ENCODE measurements at regions not wholly inside any gene's neighbourhood (a gene's known extent, or its start where the extent isn't known, plus 50 kb on each side); places are given as distances from the start of the nearest gene placed in this dataset.

- peaks cover under 1 to 7% of the 10 kb centered on the region in 2 experiments; a peak in 2 of 5 replicates for H3K9me3 Mint-ChIP-seq
- Histone ChIP-seq H3K27ac (ENCODE audit: insufficient read length, low read depth, low read length) (no peak overlapping the region), H3K4me2 (ENCODE audit: insufficient read depth, insufficient read length, low read length) (no peak overlapping the region), H2BK120ac (ENCODE audit: low read depth, low read length, poor library complexity, severe bottlenecking) (no peak overlapping the region), H2BK15ac (ENCODE audit: low read depth, low read length) (no peak overlapping the region), H4K5ac (ENCODE audit: insufficient read length, low read depth, low read length) (no peak overlapping the region), H3K79me2 (ENCODE audit: insufficient read depth, low read length) (no peaks in the 10 kb centered on the region), H2BK12ac (ENCODE audit: insufficient read length, low read depth, low read length) (no peak overlapping the region), H3K79me1 (ENCODE audit: insufficient read depth, low read depth, low read length, poor library complexity, severe bottlenecking) (no peaks in the 10 kb centered on the region), H3K9ac (ENCODE audit: extremely low read depth, insufficient read length, low read length) (no peak overlapping the region), H3K23ac (ENCODE audit: insufficient read length, low read depth, low read length) (no peak overlapping the region), H2AFZ (ENCODE audit: low read length) (no peak overlapping the region), H4K91ac (ENCODE audit: insufficient read length, low read depth, low read length) (no peak overlapping the region), H3K14ac (ENCODE audit: insufficient read depth, low read length) (no peak overlapping the region), H4K20me1 (ENCODE audit: control insufficient read depth, insufficient read depth, insufficient read length) (no peaks in the 10 kb centered on the region), H4K8ac (replicated peaks; ENCODE audit: insufficient read length, low read depth, low read length) (no peak overlapping the region), H3K4ac (ENCODE audit: low read depth, low read length) (no peak overlapping the region), H3K9me3 (ENCODE audit: control insufficient read depth, low read depth, low read length) (no peaks in the 10 kb centered on the region), H3T11ph (ENCODE audit: low read length) (no peak overlapping the region), H3K18ac (ENCODE audit: insufficient read length, low read depth, low read length) (no peak overlapping the region), H2BK20ac (ENCODE audit: low read depth, low read length, poor library complexity, severe bottlenecking) (no peak overlapping the region), H2BK5ac (ENCODE audit: insufficient read length, low read length) (no peak overlapping the region), H3K27me3 (ENCODE audit: insufficient read depth, low read length) (no peaks in the 10 kb centered on the region), H3K4me1 (ENCODE audit: insufficient read depth, low read length) (no peaks in the 10 kb centered on the region), H3K23me2 (ENCODE audit: insufficient read length, low read depth, low read length, poor library complexity, severe bottlenecking) (no peaks in the 10 kb centered on the region), H2AK5ac (ENCODE audit: insufficient read length, low read length) (no peak overlapping the region), H3K56ac (ENCODE audit: insufficient read length, low read depth, low read length) (no peak overlapping the region)
- H3K27ac Mint-ChIP-seq: no peak overlapping the region
- no peaks in the 10 kb centered on the region for H3K27me3 Mint-ChIP-seq (ENCODE audit: low read depth)
- no peak for DNase-seq
- H3K4me3 Mint-ChIP-seq: no peak overlapping the region
- H3K36me3 Mint-ChIP-seq (ENCODE audit: insufficient read depth in 1 of 3, low read depth in 3 of 3): peaks cover 0 to 12% (median 8%) of the 10 kb centered on the region in 3 experiments; a peak in 4 of 7 replicates
- no peaks in the 10 kb centered on the region for H3K4me1 Mint-ChIP-seq
- TF ChIP-seq CTCF (conservative IDR thresholded peaks at IDR 0.05): no peak
These were observed 389.5 kb downstream of the FOXG1 start for GRCh38 chr14:29156096-29156495.

All from H9 (cell line).